CD4-positive, alpha-beta T cell treated with Interleukin-21 for 1 hour (primary cell): ENCODE measurements at regions not wholly inside any gene's neighbourhood (a gene's known extent, or its start where the extent isn't known, plus 50 kb on each side); places are given as distances from the start of the nearest gene placed in this dataset.

Experiments used
- DNase-seq: peaks from one replicate; pipeline ENCODE4 v3.0.0-alpha.2; 2020

GRCh38 chr9:26026423-26027100 lies 348.3 kb upstream of the TUSC1 start:
- no peak for DNase-seq

- no peak for DNase-seq
Observed at GRCh38 chr9:26013199-26013598, 335.0 kb upstream of the TUSC1 start.

GRCh38 chr9:26012797-26013196 lies 334.6 kb upstream of the TUSC1 start:
- no peak for DNase-seq

- no peak for DNase-seq
Observed at GRCh38 chr9:25994605-25995004, 316.4 kb upstream of the TUSC1 start.

- DNase-seq: no peak
Observed at GRCh38 chr9:25990376-25990775, 312.1 kb upstream of the TUSC1 start.

GRCh38 chr9:25975667-25976066 lies 297.4 kb upstream of the TUSC1 start:
- DNase-seq: no peak

GRCh38 chr9:25964239-25964638 lies 286.0 kb upstream of the TUSC1 start:
- DNase-seq: no peak

- no peak for DNase-seq
Observed at GRCh38 chr9:25960178-25960577, 281.9 kb upstream of the TUSC1 start.

- no peak for DNase-seq
Observed at GRCh38 chr9:25954209-25954608, 276.0 kb upstream of the TUSC1 start.

GRCh38 chr9:25948182-25948581 lies 269.9 kb upstream of the TUSC1 start:
- no peak for DNase-seq

- no peak for DNase-seq
Observed at GRCh38 chr9:25939126-25939525, 260.9 kb upstream of the TUSC1 start.

GRCh38 chr9:25936031-25936430 lies 257.8 kb upstream of the TUSC1 start:
- DNase-seq: no peak

- DNase-seq: no peak
Observed at GRCh38 chr9:25935188-25935587, 256.9 kb upstream of the TUSC1 start.

- DNase-seq: no peak
Observed at GRCh38 chr9:25918761-25919160, 240.5 kb upstream of the TUSC1 start.

- no peak for DNase-seq
Observed at GRCh38 chr9:25917731-25918362, 239.6 kb upstream of the TUSC1 start.

GRCh38 chr9:25913806-25914205 lies 235.6 kb upstream of the TUSC1 start:
- no peak for DNase-seq

- no peak for DNase-seq
Observed at GRCh38 chr9:25904701-25905100, 226.5 kb upstream of the TUSC1 start.

GRCh38 chr9:25891527-25891926 lies 213.3 kb upstream of the TUSC1 start:
- DNase-seq: no peak

- DNase-seq: no peak
Observed at GRCh38 chr9:25889661-25890060, 211.4 kb upstream of the TUSC1 start.

GRCh38 chr9:25876248-25876647 lies 198.0 kb upstream of the TUSC1 start:
- no peak for DNase-seq

GRCh38 chr9:25864509-25864908 lies 186.3 kb upstream of the TUSC1 start:
- DNase-seq: no peak

GRCh38 chr9:25861421-25861820 lies 183.2 kb upstream of the TUSC1 start:
- no peak for DNase-seq

GRCh38 chr9:25857147-25857546 lies 178.9 kb upstream of the TUSC1 start:
- DNase-seq: no peak

GRCh38 chr9:25850803-25851202 lies 172.6 kb upstream of the TUSC1 start:
- DNase-seq: no peak

GRCh38 chr9:25845867-25846266 lies 167.6 kb upstream of the TUSC1 start:
- DNase-seq: no peak
